Transverse colon (tissue), 4 donors: ENCODE measurements at regions not wholly inside any gene's neighbourhood (a gene's known extent, or its start where the extent isn't known, plus 50 kb on each side); places are given as distances from the start of the nearest gene placed in this dataset.

ENCODE experiments used
- DNase-seq: peaks from one replicate; pipeline ENCODE4 v3.0.0-alpha.2; 2019
- H3K27ac ChIP-seq, 4 donors: fragments of 200-600 bp; sonication (generic); 2 replicates each; pipeline ENCODE4 v1.5.1; 2016 to 2018; ENCODE audit warnings: inconsistent platforms in 4 of 4
- H3K27me3 ChIP-seq: fragments of 200-600 bp; sonication (generic); 2 replicates; pipeline ENCODE4 v1.5.1; 2017; ENCODE audit warnings: inconsistent platforms
- H3K36me3 ChIP-seq, 4 donors: fragments of 200-600 bp; sonication (generic); 2 replicates each; pipeline ENCODE4 v1.5.1; 2017 to 2019; ENCODE audit warnings: inconsistent platforms in 4 of 4
- H3K4me1 ChIP-seq, 4 donors: fragments of 200-600 bp; sonication (generic); 2 replicates each; pipeline ENCODE4 v1.5.1; 2017 to 2020; ENCODE audit warnings: inconsistent platforms in 4 of 4
- H3K4me3 ChIP-seq, 4 donors: fragments of 200-600 bp; sonication (generic); 1 replicate in 1 of 4; 2 replicates in 3 of 4; pipeline versions ENCODE4 v1.5.1 to v1.6.1; 2017 to 2019; ENCODE audit warnings: inconsistent platforms in 4 of 4
- H3K9me3 ChIP-seq, 2 donors: fragments of 200-600 bp; sonication (generic); 2 replicates each; pipeline ENCODE4 v1.5.1; 2017 to 2019; ENCODE audit warnings: inconsistent platforms in 2 of 2
- EP300 ChIP-seq: sonication (generic); formaldehyde crosslinking; IDR thresholded peaks from one replicate; pipeline ENCODE4 v1.6.1; 2017; ENCODE audit warnings: antibody characterized with exemption, low read depth
- POLR2A ChIP-seq: fragments of 450-650 bp; IDR thresholded peaks from one replicate; pipeline ENCODE4 v1.6.1; 2016; ENCODE audit warnings: antibody characterized with exemption, mild to moderate bottlenecking, moderate library complexity
- POLR2AphosphoS5 ChIP-seq, 3 donors: sonication (generic); formaldehyde crosslinking; IDR thresholded peaks; one replicate each; pipeline ENCODE4 v1.6.1; 2016; ENCODE audit warnings: antibody characterized with exemption in 3 of 3
- WGBS, 2 donors: methylation state at CpG; one replicate each; pipeline ENCODE4 v1.1.5; 2018; ENCODE audit warnings: low coverage in 1 of 2; 5-methylcytosine and 5-hydroxymethylcytosine counted together
- in situ Hi-C, 4 donors: fragments of 200-750 bp; cut with MboI; loops; one replicate each; pipeline versions ENCODE4 v1.15.0 to v1.15.1; 2017; ENCODE audit warnings: low sequenced_read_pairs in 3 of 4, low pct_ligation_motif_present in 1 of 4, low pct_unique_long_range_greater_than_20kb in 1 of 4
- intact Hi-C: fragments of 100-400 bp; cut with DNase I; formaldehyde crosslinking; loops from one replicate; pipeline ENCODE4 v1.15.1; 2023; ENCODE audit warnings: low total_unique reads
- TF ChIP-seq, protein P1 (sequence below), 5 experiments: fragments of 200-600 bp in 3 of 5; fragments of 450-650 bp in 2 of 5; sonication (generic) in 3 of 5; IDR thresholded peaks; 1 replicate in 2 of 5; 2 replicates in 3 of 5; pipeline ENCODE4 v1.5.1; 2016 to 2017; ENCODE audit warnings: antibody characterized with exemption in 5 of 5, inconsistent platforms in 3 of 5, mild to moderate bottlenecking in 2 of 5, moderate library complexity in 1 of 5

GRCh38 chr1:2914702-2915101 is 106.6 kb upstream of the ACTRT2 start:
- TF ChIP-seq POLR2AphosphoS5 (IDR thresholded peaks at IDR 0.05) (no peak), EP300 (no peak)
- intact Hi-C loops (no loop called here), in situ Hi-C loops (no loop called here)
- Histone ChIP-seq H3K27me3 (no peaks in the 10 kb centered on the region), H3K9me3 (no peaks in the 10 kb centered on the region), H3K27ac (no peak overlapping the region), H3K36me3 (no peaks in the 10 kb centered on the region), H3K4me1 (no peaks in the 10 kb centered on the region), H3K4me3 (no peak overlapping the region)
- no peak for DNase-seq
- WGBS, 2 donors = 63% methylated on average over 6 of the region's 6 CpGs; no CpG with 5 or more reads in 1 of the 2 donors

GRCh38 chr1:2916153-2916552 is 105.1 kb upstream of the ACTRT2 start:
- no peaks in the 10 kb centered on the region for H3K36me3 ChIP-seq
- DNase-seq = no peak
- no peaks in the 10 kb centered on the region for H3K4me1 ChIP-seq
- H3K9me3 ChIP-seq = no peaks in the 10 kb centered on the region
- peaks cover 5% of the 10 kb centered on the region for H3K27me3 ChIP-seq
- TF ChIP-seq POLR2A (no peak), EP300 (no peak), POLR2AphosphoS5 (IDR thresholded peaks at IDR 0.05) (no peak)
- TF ChIP-seq, protein P1, sequence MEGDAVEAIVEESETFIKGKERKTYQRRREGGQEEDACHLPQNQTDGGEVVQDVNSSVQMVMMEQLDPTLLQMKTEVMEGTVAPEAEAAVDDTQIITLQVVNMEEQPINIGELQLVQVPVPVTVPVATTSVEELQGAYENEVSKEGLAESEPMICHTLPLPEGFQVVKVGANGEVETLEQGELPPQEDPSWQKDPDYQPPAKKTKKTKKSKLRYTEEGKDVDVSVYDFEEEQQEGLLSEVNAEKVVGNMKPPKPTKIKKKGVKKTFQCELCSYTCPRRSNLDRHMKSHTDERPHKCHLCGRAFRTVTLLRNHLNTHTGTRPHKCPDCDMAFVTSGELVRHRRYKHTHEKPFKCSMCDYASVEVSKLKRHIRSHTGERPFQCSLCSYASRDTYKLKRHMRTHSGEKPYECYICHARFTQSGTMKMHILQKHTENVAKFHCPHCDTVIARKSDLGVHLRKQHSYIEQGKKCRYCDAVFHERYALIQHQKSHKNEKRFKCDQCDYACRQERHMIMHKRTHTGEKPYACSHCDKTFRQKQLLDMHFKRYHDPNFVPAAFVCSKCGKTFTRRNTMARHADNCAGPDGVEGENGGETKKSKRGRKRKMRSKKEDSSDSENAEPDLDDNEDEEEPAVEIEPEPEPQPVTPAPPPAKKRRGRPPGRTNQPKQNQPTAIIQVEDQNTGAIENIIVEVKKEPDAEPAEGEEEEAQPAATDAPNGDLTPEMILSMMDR (IDR thresholded peaks at IDR 0.05) = no peak
- no peak overlapping the region for H3K4me3 ChIP-seq
- H3K27ac ChIP-seq = no peak overlapping the region
- in situ Hi-C loops = no loop called here
- WGBS, 2 donors = 80 to 100% methylated on average over 1 to 3 of the region's 3 CpGs
- intact Hi-C loops = no loop called here

GRCh38 chr1:2916706-2917105 is 104.6 kb upstream of the ACTRT2 start:
- in situ Hi-C loops = no loop called here
- H3K4me3 ChIP-seq = no peak overlapping the region
- DNase-seq = no peak
- H3K9me3 ChIP-seq = no peaks in the 10 kb centered on the region
- H3K27me3 ChIP-seq = peaks cover 7% of the 10 kb centered on the region
- no peaks in the 10 kb centered on the region for H3K4me1 ChIP-seq
- intact Hi-C loops = no loop called here
- TF ChIP-seq POLR2A (no peak), POLR2AphosphoS5 (IDR thresholded peaks at IDR 0.05) (no peak), EP300 (no peak)
- TF ChIP-seq, protein P1 (IDR thresholded peaks at IDR 0.05) = no peak
- H3K36me3 ChIP-seq = no peaks in the 10 kb centered on the region
- 91% methylated on average over 19 of the region's 19 CpGs; no CpG with 5 or more reads in 1 of the 2 donors for WGBS, 2 donors
- no peak overlapping the region for H3K27ac ChIP-seq

DNA sequence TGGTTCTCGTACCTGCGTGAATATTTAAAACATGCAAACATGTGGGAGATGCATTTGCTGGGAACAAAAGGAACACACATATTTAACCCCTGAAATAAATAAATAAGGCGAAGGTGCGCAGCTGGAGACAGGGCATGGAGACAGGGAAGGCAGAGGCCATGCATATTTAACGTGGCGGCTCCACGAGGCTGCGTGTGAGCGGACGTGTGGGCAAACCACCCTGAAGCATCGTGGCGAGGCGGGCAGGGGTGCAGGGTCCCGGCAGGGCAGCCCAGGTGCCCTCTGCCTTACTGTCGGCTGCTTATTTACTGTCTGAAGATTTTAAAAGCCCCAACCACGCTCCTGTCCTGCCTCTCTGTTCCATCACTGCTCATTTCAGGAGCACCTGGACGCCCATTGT is 104.0 kb upstream of the ACTRT2 start:
- Histone ChIP-seq H3K27ac (no peak overlapping the region), H3K4me3 (no peak overlapping the region), H3K9me3 (no peaks in the 10 kb centered on the region), H3K36me3 (no peaks in the 10 kb centered on the region), H3K27me3 (peaks cover 7% of the 10 kb centered on the region), H3K4me1 (no peaks in the 10 kb centered on the region)
- 78 to 91% methylated on average over 6 to 17 of the region's 17 CpGs for WGBS, 2 donors
- intact Hi-C loops (no loop called here), in situ Hi-C loops (no loop called here)
- no peak for DNase-seq
- no peak for TF ChIP-seq POLR2A

DNA sequence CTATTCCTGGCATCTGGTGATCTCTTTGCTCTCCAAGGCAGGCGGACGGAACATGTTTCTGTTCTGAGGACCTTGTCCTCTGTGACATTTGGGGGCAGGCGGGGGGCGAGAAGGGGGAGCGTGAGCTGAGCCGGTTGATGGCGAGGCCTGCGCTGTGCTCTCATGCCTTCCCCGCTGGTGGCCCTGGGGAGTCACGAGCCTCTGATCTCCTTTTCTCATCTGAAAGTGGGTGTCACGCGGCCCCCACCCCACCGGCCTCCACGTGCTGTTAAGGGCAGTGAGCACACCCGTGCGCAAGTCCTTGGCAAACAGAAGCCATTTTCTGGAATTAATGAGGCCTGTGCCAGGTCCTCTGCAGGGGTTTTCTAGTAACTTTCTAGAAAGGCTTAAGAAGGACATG is 102.8 kb upstream of the ACTRT2 start:
- Histone ChIP-seq H3K9me3 (no peaks in the 10 kb centered on the region), H3K36me3 (no peaks in the 10 kb centered on the region), H3K4me3 (no peak overlapping the region), H3K27ac (no peak overlapping the region), H3K27me3 (peaks cover 19% of the 10 kb centered on the region), H3K4me1 (no peaks in the 10 kb centered on the region)
- DNase-seq = no peak
- TF ChIP-seq POLR2A (no peak), EP300 (no peak), POLR2AphosphoS5 (IDR thresholded peaks at IDR 0.05) (no peak)
- TF ChIP-seq, protein P1 (IDR thresholded peaks at IDR 0.05) = no peak
- 73 to 81% methylated on average over 3 to 16 of the region's 16 CpGs for WGBS, 2 donors
- intact Hi-C loops (no loop called here), in situ Hi-C loops (no loop called here)
